ENCODE measurements at regions not wholly inside any gene's neighbourhood (a gene's known extent, or its start where the extent isn't known, plus 50 kb on each side); places are given as distances from the start of the nearest gene placed in this dataset.

DNA sequence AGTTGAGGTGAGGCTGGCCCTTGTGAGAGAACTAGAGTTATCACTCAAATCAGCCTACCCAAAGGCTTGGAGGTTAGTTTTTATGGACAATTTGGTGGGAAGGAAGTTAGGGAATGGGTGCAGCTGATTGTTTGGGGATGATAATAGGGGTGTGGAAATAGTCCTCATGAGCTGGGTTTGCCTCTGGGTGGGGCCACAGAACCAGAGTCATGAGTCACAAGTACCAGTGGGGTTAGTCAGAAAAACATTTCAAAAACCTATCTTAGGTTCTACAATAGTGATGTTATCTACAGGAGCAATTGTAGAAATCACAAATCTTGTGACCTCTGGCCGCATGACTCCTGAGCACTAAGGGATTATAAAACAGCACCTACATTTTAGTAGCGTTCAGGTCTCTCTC is 630.1 kb upstream of the PIK3C3 start:
- H3K4me3 ChIP-seq, result no peak overlapping the region
- WGBS, 2 donors (ENCODE audit: low coverage in 1 of 2), result 67 to 90% methylated on average over 2 of the region's 2 CpGs
- in situ Hi-C loops (cut with MboI; ENCODE audit: low pct_ligation_motif_present in 1 of 4, low pct_unique_long_range_greater_than_20kb in 1 of 4, low sequenced_read_pairs in 3 of 4), result no loop called here

GRCh38 chr18:41324020-41324791 is 630.8 kb upstream of the PIK3C3 start:
- no peaks in the 10 kb centered on the region for H3K4me1 ChIP-seq
- no peaks in the 10 kb centered on the region for H3K9me3 ChIP-seq
- in situ Hi-C loops (cut with MboI; ENCODE audit: low pct_ligation_motif_present in 1 of 4, low pct_unique_long_range_greater_than_20kb in 1 of 4, low sequenced_read_pairs in 3 of 4) (no loop called here), intact Hi-C loops (cut with DNase I; ENCODE audit: low total_unique reads) (no loop called here)
- WGBS, 2 donors (ENCODE audit: low coverage in 1 of 2), result 93% methylated on average over 2 of the region's 2 CpGs; no CpG with 5 or more reads in 1 of the 2 donors
- H3K27me3 ChIP-seq, result no peaks in the 10 kb centered on the region
- TF ChIP-seq EP300 (IDR thresholded peaks at IDR 0.05; ENCODE audit: low read depth) (no peak), POLR2AphosphoS5 (IDR thresholded peaks at IDR 0.05) (no peak), POLR2A (IDR thresholded peaks at IDR 0.05) (no peak)
- DNase-seq, result no peak
- no peaks in the 10 kb centered on the region for H3K36me3 ChIP-seq
- no peak overlapping the region for H3K27ac ChIP-seq
- H3K4me3 ChIP-seq, result no peak overlapping the region

More for the DNA sequence above, 630.1 kb upstream of the PIK3C3 start:
- Histone ChIP-seq H3K36me3 (no peaks in the 10 kb centered on the region), H3K27ac (no peak overlapping the region), H3K27me3 (no peaks in the 10 kb centered on the region), H3K4me1 (no peaks in the 10 kb centered on the region), H3K9me3 (no peaks in the 10 kb centered on the region)
- no peak for DNase-seq
- TF ChIP-seq CTCF (IDR thresholded peaks at IDR 0.05) (no peak), EP300 (IDR thresholded peaks at IDR 0.05; ENCODE audit: low read depth) (no peak), POLR2A (IDR thresholded peaks at IDR 0.05) (no peak), POLR2AphosphoS5 (IDR thresholded peaks at IDR 0.05) (no peak)
- intact Hi-C loops (cut with DNase I; ENCODE audit: low total_unique reads), result no loop called here

DNA sequence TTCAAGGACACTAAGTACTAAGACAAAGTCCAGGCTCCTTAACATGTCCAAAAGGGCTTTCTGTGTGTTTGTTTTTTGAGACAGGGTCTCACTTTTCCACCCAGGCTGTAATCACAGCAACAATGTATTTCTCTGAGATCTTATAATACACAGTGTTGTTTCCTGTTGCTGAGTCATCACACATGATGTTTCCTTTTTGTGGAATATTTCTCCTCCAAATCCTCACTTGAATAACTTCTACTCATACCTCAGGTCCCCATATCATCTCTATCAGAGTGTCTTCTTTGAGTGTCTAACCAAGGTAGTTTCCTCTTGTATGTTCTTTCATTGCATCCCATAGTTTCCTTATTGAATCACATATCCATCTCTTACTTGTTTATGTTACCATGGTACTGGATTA is 632.0 kb upstream of the PIK3C3 start:
- Histone ChIP-seq H3K4me1 (no peaks in the 10 kb centered on the region), H3K27ac (no peak overlapping the region), H3K36me3 (no peaks in the 10 kb centered on the region), H3K4me3 (no peak overlapping the region), H3K27me3 (no peaks in the 10 kb centered on the region), H3K9me3 (no peaks in the 10 kb centered on the region)
- intact Hi-C loops (cut with DNase I; ENCODE audit: low total_unique reads) (no loop called here), in situ Hi-C loops (cut with MboI; ENCODE audit: low pct_ligation_motif_present in 1 of 4, low pct_unique_long_range_greater_than_20kb in 1 of 4, low sequenced_read_pairs in 3 of 4) (no loop called here)
- TF ChIP-seq CTCF (IDR thresholded peaks at IDR 0.05) (no peak), POLR2A (IDR thresholded peaks at IDR 0.05) (no peak), POLR2AphosphoS5 (IDR thresholded peaks at IDR 0.05) (no peak), EP300 (IDR thresholded peaks at IDR 0.05; ENCODE audit: low read depth) (no peak)
- no peak for DNase-seq

DNA sequence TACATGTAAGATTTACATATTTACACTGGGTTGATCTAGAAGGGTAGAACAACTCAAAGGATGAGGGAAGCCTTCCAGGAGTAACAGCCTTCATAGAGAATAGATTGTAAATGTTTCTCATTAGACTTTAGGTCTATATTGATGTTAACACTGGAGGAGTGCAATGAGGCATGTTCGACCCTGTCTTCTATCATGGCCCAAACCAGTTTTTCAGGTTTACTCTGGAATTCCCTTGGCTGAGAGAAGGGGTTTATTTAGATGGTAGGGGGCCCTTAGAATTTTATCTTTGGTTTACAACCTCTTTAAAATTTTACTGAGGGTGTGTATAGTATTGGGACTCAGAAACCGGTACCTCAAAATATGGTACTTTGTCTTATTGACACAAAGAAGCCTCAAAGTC is 634.9 kb upstream of the PIK3C3 start:
- in situ Hi-C loops (cut with MboI; ENCODE audit: low pct_ligation_motif_present in 1 of 4, low pct_unique_long_range_greater_than_20kb in 1 of 4, low sequenced_read_pairs in 3 of 4) (no loop called here), intact Hi-C loops (cut with DNase I; ENCODE audit: low total_unique reads) (no loop called here)
- Histone ChIP-seq H3K36me3 (no peaks in the 10 kb centered on the region), H3K4me1 (no peaks in the 10 kb centered on the region), H3K9me3 (no peaks in the 10 kb centered on the region), H3K27me3 (no peaks in the 10 kb centered on the region), H3K27ac (no peak overlapping the region), H3K4me3 (no peak overlapping the region)
- TF ChIP-seq POLR2A (IDR thresholded peaks at IDR 0.05) (no peak), CTCF (IDR thresholded peaks at IDR 0.05) (no peak), POLR2AphosphoS5 (IDR thresholded peaks at IDR 0.05) (no peak), EP300 (IDR thresholded peaks at IDR 0.05; ENCODE audit: low read depth) (no peak)
- 40 to 48% methylated on average over 2 of the region's 2 CpGs for WGBS, 2 donors (ENCODE audit: low coverage in 1 of 2)
- no peak for DNase-seq

- H3K9me3 ChIP-seq, result no peaks in the 10 kb centered on the region
- TF ChIP-seq POLR2A (IDR thresholded peaks at IDR 0.05) (no peak), POLR2AphosphoS5 (IDR thresholded peaks at IDR 0.05) (no peak), CTCF (IDR thresholded peaks at IDR 0.05) (no peak), EP300 (IDR thresholded peaks at IDR 0.05; ENCODE audit: low read depth) (no peak)
- H3K36me3 ChIP-seq, result no peaks in the 10 kb centered on the region
- H3K27me3 ChIP-seq, result no peaks in the 10 kb centered on the region
- no peak for DNase-seq
- intact Hi-C loops (cut with DNase I; ENCODE audit: low total_unique reads), result no loop called here
- no peaks in the 10 kb centered on the region for H3K4me1 ChIP-seq
- in situ Hi-C loops (cut with MboI; ENCODE audit: low pct_ligation_motif_present in 1 of 4, low pct_unique_long_range_greater_than_20kb in 1 of 4, low sequenced_read_pairs in 3 of 4), result no loop called here
- no peak overlapping the region for H3K4me3 ChIP-seq
- no peak overlapping the region for H3K27ac ChIP-seq
- 59 to 79% methylated on average over 3 of the region's 3 CpGs for WGBS, 2 donors (ENCODE audit: low coverage in 1 of 2)
Observed at GRCh38 chr18:41315134-41315533, 639.9 kb upstream of the PIK3C3 start.
